Duodenal mucosa (tissue), 2 donors: ENCODE measurements at regions not wholly inside any gene's neighbourhood (a gene's known extent, or its start where the extent isn't known, plus 50 kb on each side); places are given as distances from the start of the nearest gene placed in this dataset.

Experiments
- H3K27ac ChIP-seq: one replicate; pipeline ENCODE4 v1.7.0; 2013; ENCODE audit warnings: low read depth, low read length
- H3K27me3 ChIP-seq, 2 donors: one replicate each; pipeline ENCODE4 v1.7.0; 2013; ENCODE audit warnings: low read length in 2 of 2, control low read depth in 1 of 2; ENCODE audit not compliant: insufficient read depth in 2 of 2, control insufficient read depth in 1 of 2
- H3K36me3 ChIP-seq, 2 donors: one replicate each; pipeline ENCODE4 v1.7.0; 2013; ENCODE audit warnings: low read length in 2 of 2, control low read depth in 1 of 2; ENCODE audit not compliant: insufficient read depth in 2 of 2, control insufficient read depth in 1 of 2
- H3K4me1 ChIP-seq, 2 donors: one replicate each; pipeline ENCODE4 v1.7.0; 2013; ENCODE audit warnings: low read length in 2 of 2, control low read depth in 1 of 2; ENCODE audit not compliant: insufficient read depth in 2 of 2, control insufficient read depth in 1 of 2
- H3K4me3 ChIP-seq, 2 donors: one replicate each; pipeline ENCODE4 v1.7.0; 2013; ENCODE audit warnings: low read length in 2 of 2, low read depth in 1 of 2
- H3K9ac ChIP-seq, 2 donors: one replicate each; pipeline ENCODE4 v1.7.0; 2013; ENCODE audit warnings: low read length in 2 of 2, low read depth in 1 of 2
- H3K9me3 ChIP-seq, 2 donors: one replicate each; pipeline ENCODE4 v1.7.0; 2013; ENCODE audit warnings: low read length in 2 of 2, control low read depth in 1 of 2; ENCODE audit not compliant: control insufficient read depth in 1 of 2

GRCh38 chr1:228938537-228938901, 203.2 kb downstream of the RHOU start:
- Histone ChIP-seq H3K4me3 (no peak overlapping the region), H3K36me3 (no peaks in the 10 kb centered on the region), H3K9me3 (no peaks in the 10 kb centered on the region), H3K27ac (no peak overlapping the region), H3K4me1 (peaks cover 43 to 58% of the 10 kb centered on the region in 2 donors), H3K27me3 (no peaks in the 10 kb centered on the region), H3K9ac (no peak overlapping the region)

GRCh38 chr1:228939001-228939691, 203.9 kb downstream of the RHOU start:
- no peak overlapping the region for H3K27ac ChIP-seq
- no peak overlapping the region for H3K9ac ChIP-seq
- no peaks in the 10 kb centered on the region for H3K36me3 ChIP-seq
- H3K4me3 ChIP-seq: no peak overlapping the region
- H3K27me3 ChIP-seq: no peaks in the 10 kb centered on the region
- H3K4me1 ChIP-seq: peaks cover 40 to 52% of the 10 kb centered on the region in 2 donors
- H3K9me3 ChIP-seq: no peaks in the 10 kb centered on the region

- no peaks in the 10 kb centered on the region for H3K36me3 ChIP-seq
- H3K27me3 ChIP-seq: no peaks in the 10 kb centered on the region
- peaks cover 34 to 44% of the 10 kb centered on the region in 2 donors for H3K4me1 ChIP-seq
- no peak overlapping the region for H3K4me3 ChIP-seq
- no peak overlapping the region for H3K27ac ChIP-seq
- H3K9me3 ChIP-seq: no peaks in the 10 kb centered on the region
- no peak overlapping the region for H3K9ac ChIP-seq
These were observed 204.7 kb downstream of the RHOU start for GRCh38 chr1:228939881-228940392.

GRCh38 chr1:228940526-228940925, 205.2 kb downstream of the RHOU start:
- H3K9ac ChIP-seq: no peak overlapping the region
- H3K27me3 ChIP-seq: no peaks in the 10 kb centered on the region
- no peaks in the 10 kb centered on the region for H3K36me3 ChIP-seq
- peaks cover 30 to 38% of the 10 kb centered on the region in 2 donors for H3K4me1 ChIP-seq
- no peaks in the 10 kb centered on the region for H3K9me3 ChIP-seq
- H3K4me3 ChIP-seq: no peak overlapping the region
- H3K27ac ChIP-seq: no peak overlapping the region

- Histone ChIP-seq H3K9me3 (no peaks in the 10 kb centered on the region), H3K36me3 (no peaks in the 10 kb centered on the region), H3K27me3 (no peaks in the 10 kb centered on the region), H3K4me1 (peaks cover 26 to 34% of the 10 kb centered on the region in 2 donors), H3K9ac (no peak overlapping the region), H3K27ac (no peak overlapping the region), H3K4me3 (no peak overlapping the region)
These were observed 205.6 kb downstream of the RHOU start for GRCh38 chr1:228940926-228941325.

GRCh38 chr1:228941666-228942065, 206.4 kb downstream of the RHOU start:
- no peaks in the 10 kb centered on the region for H3K27me3 ChIP-seq
- peaks cover 19 to 27% of the 10 kb centered on the region in 2 donors for H3K4me1 ChIP-seq
- H3K4me3 ChIP-seq: no peak overlapping the region
- no peak overlapping the region for H3K9ac ChIP-seq
- H3K9me3 ChIP-seq: no peaks in the 10 kb centered on the region
- no peak overlapping the region for H3K27ac ChIP-seq
- no peaks in the 10 kb centered on the region for H3K36me3 ChIP-seq

GRCh38 chr1:228943436-228943835, 208.2 kb downstream of the RHOU start:
- H3K9ac ChIP-seq: no peak overlapping the region

GRCh38 chr1:228944296-228944695, 209.0 kb downstream of the RHOU start:
- H3K27ac ChIP-seq: no peak overlapping the region
- H3K4me1 ChIP-seq: peaks cover 0 to 7% of the 10 kb centered on the region in 2 donors
- no peak overlapping the region for H3K4me3 ChIP-seq
- H3K27me3 ChIP-seq: no peaks in the 10 kb centered on the region
- no peaks in the 10 kb centered on the region for H3K36me3 ChIP-seq
- H3K9me3 ChIP-seq: no peaks in the 10 kb centered on the region
- no peak overlapping the region for H3K9ac ChIP-seq

More at GRCh38 chr1:228943436-228943835, 208.2 kb downstream of the RHOU start:
- H3K4me3 ChIP-seq: no peak overlapping the region
- no peak overlapping the region for H3K27ac ChIP-seq
- H3K4me1 ChIP-seq: peaks cover 2 to 9% of the 10 kb centered on the region in 2 donors
- H3K9me3 ChIP-seq: no peaks in the 10 kb centered on the region
- no peaks in the 10 kb centered on the region for H3K27me3 ChIP-seq
- no peaks in the 10 kb centered on the region for H3K36me3 ChIP-seq

GRCh38 chr1:228944935-228945371, 209.7 kb downstream of the RHOU start:
- Histone ChIP-seq H3K9ac (no peak overlapping the region), H3K4me3 (no peak overlapping the region), H3K4me1 (peaks cover 0 to 7% of the 10 kb centered on the region in 2 donors), H3K36me3 (no peaks in the 10 kb centered on the region), H3K27ac (no peak overlapping the region), H3K27me3 (no peaks in the 10 kb centered on the region), H3K9me3 (no peaks in the 10 kb centered on the region)

GRCh38 chr1:228945885-228946284, 210.6 kb downstream of the RHOU start:
- no peak overlapping the region for H3K27ac ChIP-seq
- H3K36me3 ChIP-seq: no peaks in the 10 kb centered on the region
- no peak overlapping the region for H3K9ac ChIP-seq
- H3K9me3 ChIP-seq: no peaks in the 10 kb centered on the region
- H3K4me1 ChIP-seq: peaks cover 0 to 4% of the 10 kb centered on the region in 2 donors
- H3K27me3 ChIP-seq: no peaks in the 10 kb centered on the region
- H3K4me3 ChIP-seq: no peak overlapping the region
